OCI-LY7 (cell line): ENCODE measurements at regions not wholly inside any gene's neighbourhood (a gene's known extent, or its start where the extent isn't known, plus 50 kb on each side); places are given as distances from the start of the nearest gene placed in this dataset.

Experiments
- BruUV-seq: library from RNA; stranded (reverse); fragments of 400-500 nt; replicated peaks from 2 replicates; lab custom pipeline; 2021; lab: Mats Ljungman, UMichigan
- CTCF ChIA-PET: fragments of 300-600 bp; sonication (Branson Sonifier 250); formaldehyde crosslinking; loops from one replicate; lab custom pipeline; 2022; ENCODE audit warnings: antibody characterized with exemption; ENCODE audit not compliant: unreplicated experiment; lab: Charles Lee
- POLR2A ChIA-PET: fragments of 300-600 bp; sonication (Branson Sonifier 250); formaldehyde crosslinking; loops from one replicate; lab custom pipeline; 2022; ENCODE audit warnings: antibody characterized with exemption; lab: Charles Lee
- DNase-seq: peaks from one replicate; pipeline ENCODE4 v3.0.0-alpha.2; 2015; ENCODE audit warnings: low spot score
- H2AFZ ChIP-seq: fragments of 200-600 bp; sonication (generic), shearing (Covaris generic); 2 replicates; pipeline ENCODE4 v1.6.1; 2014; ENCODE audit warnings: mild to moderate bottlenecking, antibody characterized with exemption, low read length, moderate library complexity
- H3K27ac ChIP-seq: fragments of 200-600 bp; sonication (generic); 2 replicates; pipeline ENCODE4 v1.5.1; 2014; ENCODE audit warnings: mixed run types, low read depth, mild to moderate bottlenecking, moderate library complexity, low read length, inconsistent platforms; ENCODE audit not compliant: poor library complexity, severe bottlenecking
- H3K36me3 ChIP-seq: fragments of 200-600 bp; sonication (generic); 2 replicates; pipeline ENCODE4 v1.6.1; 2014; ENCODE audit warnings: mild to moderate bottlenecking, antibody characterized with exemption, low read length, moderate library complexity, mixed read lengths; ENCODE audit not compliant: insufficient read depth
- H3K4me1 ChIP-seq: fragments of 200-600 bp; sonication (generic); 2 replicates; pipeline ENCODE4 v1.5.1; 2014; ENCODE audit warnings: mild to moderate bottlenecking, low read length; ENCODE audit not compliant: insufficient read depth, poor library complexity, severe bottlenecking
- H3K4me2 ChIP-seq: fragments of 200-600 bp; sonication (generic); 2 replicates; pipeline ENCODE4 v1.6.1; 2014; ENCODE audit warnings: mild to moderate bottlenecking, low read length
- H3K4me3 ChIP-seq: fragments of 200-600 bp; sonication (generic); 2 replicates; pipeline ENCODE4 v1.5.1; 2014; ENCODE audit warnings: mild to moderate bottlenecking, low read depth, low read length; ENCODE audit not compliant: poor library complexity, severe bottlenecking
- H3K79me2 ChIP-seq: fragments of 200-600 bp; sonication (generic); 2 replicates; pipeline ENCODE4 v1.6.1; 2016; ENCODE audit warnings: low read depth, mild to moderate bottlenecking, low read length, moderate library complexity, mixed read lengths; ENCODE audit not compliant: insufficient read depth
- H3K9me2 ChIP-seq: fragments of 200-600 bp; sonication (generic); 2 replicates; pipeline ENCODE4 v1.6.1; 2016; ENCODE audit warnings: mild to moderate bottlenecking, low read length, mixed read lengths; ENCODE audit not compliant: insufficient read depth
- H3K9me3 ChIP-seq: fragments of 200-600 bp; sonication (generic); 2 replicates; pipeline ENCODE4 v1.6.1; 2014; ENCODE audit warnings: mild to moderate bottlenecking, mixed run types, low read length, mixed read lengths
- H4K20me1 ChIP-seq: fragments of 200-600 bp; sonication (generic); 2 replicates; pipeline ENCODE4 v1.6.1; 2014; ENCODE audit warnings: mild to moderate bottlenecking, antibody characterized with exemption, low read length, moderate library complexity, mixed read lengths; ENCODE audit not compliant: insufficient read depth
- EZH2phosphoT487 ChIP-seq: fragments of 200-600 bp; sonication (generic); IDR thresholded peaks from 2 replicates; pipeline ENCODE4 v1.6.1; 2018; ENCODE audit warnings: low read depth, borderline replicate concordance, mild to moderate bottlenecking, mixed run types, antibody characterized with exemption, low read length, moderate library complexity, mixed read lengths
- intact Hi-C: fragments of 100-400 bp; cut with micrococcal nuclease; formaldehyde crosslinking; loops from one replicate; pipeline ENCODE4 v1.10.0; 2022; ENCODE audit not compliant: unreplicated experiment
- TF ChIP-seq, protein P1 (sequence below): fragments of 200-600 bp; sonication (generic); conservative IDR thresholded peaks from 2 replicates; pipeline ENCODE4 v1.5.1; 2014; ENCODE audit warnings: mild to moderate bottlenecking, antibody characterized with exemption, low read length, moderate library complexity, mixed read lengths

- H3K27ac ChIP-seq, result no peak overlapping the region
- H4K20me1 ChIP-seq, result no peaks in the 10 kb centered on the region
- no peak for DNase-seq
- no peaks in the 10 kb centered on the region for H3K36me3 ChIP-seq
- H3K4me3 ChIP-seq, result no peak overlapping the region
- ChIA-PET CTCF (no interaction called here), POLR2A (interaction anchor here (0.6 kb wide), 1 partner anchor 561 kb away, joined by 3 read pairs; no protein-coding TSS in a partner anchor)
- no peaks in the 10 kb centered on the region for H3K9me3 ChIP-seq
- H3K9me2 ChIP-seq, result no peaks in the 10 kb centered on the region
- BruUV-seq, result no TSS peak
- H3K79me2 ChIP-seq, result no peaks in the 10 kb centered on the region
- intact Hi-C loops, result no loop called here
- TF ChIP-seq EZH2phosphoT487, result no peak
- TF ChIP-seq, protein P1, sequence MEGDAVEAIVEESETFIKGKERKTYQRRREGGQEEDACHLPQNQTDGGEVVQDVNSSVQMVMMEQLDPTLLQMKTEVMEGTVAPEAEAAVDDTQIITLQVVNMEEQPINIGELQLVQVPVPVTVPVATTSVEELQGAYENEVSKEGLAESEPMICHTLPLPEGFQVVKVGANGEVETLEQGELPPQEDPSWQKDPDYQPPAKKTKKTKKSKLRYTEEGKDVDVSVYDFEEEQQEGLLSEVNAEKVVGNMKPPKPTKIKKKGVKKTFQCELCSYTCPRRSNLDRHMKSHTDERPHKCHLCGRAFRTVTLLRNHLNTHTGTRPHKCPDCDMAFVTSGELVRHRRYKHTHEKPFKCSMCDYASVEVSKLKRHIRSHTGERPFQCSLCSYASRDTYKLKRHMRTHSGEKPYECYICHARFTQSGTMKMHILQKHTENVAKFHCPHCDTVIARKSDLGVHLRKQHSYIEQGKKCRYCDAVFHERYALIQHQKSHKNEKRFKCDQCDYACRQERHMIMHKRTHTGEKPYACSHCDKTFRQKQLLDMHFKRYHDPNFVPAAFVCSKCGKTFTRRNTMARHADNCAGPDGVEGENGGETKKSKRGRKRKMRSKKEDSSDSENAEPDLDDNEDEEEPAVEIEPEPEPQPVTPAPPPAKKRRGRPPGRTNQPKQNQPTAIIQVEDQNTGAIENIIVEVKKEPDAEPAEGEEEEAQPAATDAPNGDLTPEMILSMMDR, result no peak
- H3K4me1 ChIP-seq, result peaks cover 17% of the 10 kb centered on the region
- H3K4me2 ChIP-seq, result 0 out of 2 replicates have a peak overlapping the region, but pooled peaks have one; percentile 12
- no peak overlapping the region for H2AFZ ChIP-seq
These were observed 136.6 kb upstream of the RMP24 start for GRCh38 chr18:35835833-35836232.

GRCh38 chr18:35836932-35837331 is 135.5 kb upstream of the RMP24 start:
- H3K9me2 ChIP-seq, result no peaks in the 10 kb centered on the region
- ChIA-PET POLR2A (interaction anchor here (0.5 kb wide), 1 partner anchor 135 kb away, joined by 3 read pairs; no protein-coding TSS in a partner anchor), CTCF (no interaction called here)
- TF ChIP-seq EZH2phosphoT487, result no peak
- TF ChIP-seq, protein P1, result no peak
- intact Hi-C loops, result no loop called here
- H3K27ac ChIP-seq, result no peak overlapping the region
- H3K4me3 ChIP-seq, result no peak overlapping the region
- no TSS peak for BruUV-seq
- no peak overlapping the region for H3K4me2 ChIP-seq
- no peak overlapping the region for H2AFZ ChIP-seq
- no peaks in the 10 kb centered on the region for H3K9me3 ChIP-seq
- peaks cover 17% of the 10 kb centered on the region for H3K4me1 ChIP-seq
- no peaks in the 10 kb centered on the region for H3K36me3 ChIP-seq
- no peak for DNase-seq
- H3K79me2 ChIP-seq, result no peaks in the 10 kb centered on the region
- no peaks in the 10 kb centered on the region for H4K20me1 ChIP-seq

DNA sequence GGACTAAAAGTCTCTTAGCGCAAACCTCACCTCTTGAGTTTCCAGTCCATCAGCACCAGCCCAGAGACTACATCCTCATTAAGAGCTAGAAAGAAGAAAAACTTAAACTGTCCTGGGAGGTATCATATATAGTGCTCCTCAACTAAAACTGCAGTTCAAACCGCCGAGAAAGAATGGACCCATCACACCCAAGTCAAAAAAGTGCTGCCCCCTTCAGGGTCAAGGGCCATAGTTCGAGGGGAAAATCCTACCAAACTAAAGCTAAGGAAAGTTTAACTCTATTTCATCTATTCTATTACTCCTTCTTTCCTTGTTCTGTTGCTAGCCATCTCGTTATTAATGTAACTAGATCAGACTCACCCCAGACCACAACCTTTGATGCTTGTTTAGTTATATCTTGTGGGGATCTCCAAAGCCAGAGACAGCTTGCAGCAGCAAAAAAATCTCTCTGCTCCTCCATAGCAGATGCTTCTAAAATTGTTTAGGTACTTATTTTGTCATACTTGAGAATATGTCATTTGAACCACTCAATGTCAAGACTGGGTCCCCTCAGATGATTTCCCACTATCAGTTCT is 134.5 kb upstream of the RMP24 start:
- H3K4me1 ChIP-seq, result peaks cover 17% of the 10 kb centered on the region
- no peaks in the 10 kb centered on the region for H3K9me3 ChIP-seq
- ChIA-PET POLR2A (interaction anchor here (0.5 kb wide), 1 partner anchor 380 kb away, joined by 3 read pairs; no protein-coding TSS in a partner anchor), CTCF (no interaction called here)
- H4K20me1 ChIP-seq, result no peaks in the 10 kb centered on the region
- H3K9me2 ChIP-seq, result no peaks in the 10 kb centered on the region
- BruUV-seq, result no TSS peak
- H2AFZ ChIP-seq, result no peak overlapping the region
- no peak overlapping the region for H3K4me3 ChIP-seq
- no peak overlapping the region for H3K4me2 ChIP-seq
- no peak for TF ChIP-seq EZH2phosphoT487
- intact Hi-C loops, result no loop called here
- no peak for DNase-seq
- H3K79me2 ChIP-seq, result no peaks in the 10 kb centered on the region
- no peaks in the 10 kb centered on the region for H3K36me3 ChIP-seq
- no peak overlapping the region for H3K27ac ChIP-seq
